OCI-LY3 (cell line): ENCODE measurements at regions not wholly inside any gene's neighbourhood (a gene's known extent, or its start where the extent isn't known, plus 50 kb on each side); places are given as distances from the start of the nearest gene placed in this dataset.

ENCODE experiments used
- H2AFZ ChIP-seq: fragments of 200-600, 300-600 bp; shearing (Covaris generic); 2 replicates; pipeline ENCODE4 v1.6.0; 2014; ENCODE audit warnings: antibody characterized with exemption, low read depth, low read length
- H3K27ac ChIP-seq: fragments of 200-600, 300-600 bp; sonication (generic); 2 replicates; pipeline ENCODE4 v1.5.1; 2014; ENCODE audit warnings: mild to moderate bottlenecking, low read length, moderate library complexity, mixed read lengths
- H3K27me3 ChIP-seq: fragments of 200-600, 300-600 bp; sonication (generic); 2 replicates; pipeline ENCODE4 v1.6.1; 2014; ENCODE audit warnings: low read depth, low read length, mixed read lengths
- H3K36me3 ChIP-seq: fragments of 200-600, 300-600 bp; sonication (generic); replicated peaks from 2 replicates; pipeline ENCODE3; 2014; ENCODE audit warnings: low read depth, low read length, mixed read lengths
- H3K4me1 ChIP-seq: fragments of 300-600, 200-600 bp; sonication (generic); 2 replicates; pipeline ENCODE4 v1.6.1; 2014; ENCODE audit warnings: low read length, mixed read lengths
- H3K4me2 ChIP-seq: fragments of 200-600, 300-600 bp; sonication (generic); 2 replicates; pipeline ENCODE4 v1.6.1; 2014; ENCODE audit warnings: low read length, mixed read lengths
- H3K4me3 ChIP-seq: fragments of 300-600, 200-600 bp; sonication (generic); 2 replicates; pipeline ENCODE4 v1.5.1; 2014; ENCODE audit warnings: antibody characterized with exemption, mild to moderate bottlenecking, low read length, moderate library complexity
- H3K79me2 ChIP-seq: fragments of 300-600, 200-600 bp; shearing (Covaris generic); 2 replicates; pipeline ENCODE4 v1.6.1; 2014; ENCODE audit warnings: mild to moderate bottlenecking, low read length, mixed read lengths
- H3K9ac ChIP-seq: fragments of 300-600, 200-600 bp; shearing (Covaris generic); 2 replicates; pipeline ENCODE4 v1.6.0; 2014; ENCODE audit warnings: mild to moderate bottlenecking, low read length, moderate library complexity
- H3K9me3 ChIP-seq: fragments of 200-600, 300-600 bp; shearing (Covaris generic); 2 replicates; pipeline ENCODE4 v1.6.1; 2014; ENCODE audit warnings: low read length, mixed read lengths; ENCODE audit not compliant: insufficient read depth
- H4K20me1 ChIP-seq: fragments of 200-600, 300-600 bp; sonication (generic); 2 replicates; pipeline ENCODE4 v1.6.1; 2016; ENCODE audit warnings: low read length, mixed read lengths; ENCODE audit not compliant: insufficient read depth
- CTCF ChIP-seq: fragments of 200-600, 300-600 bp; sonication (generic); IDR thresholded peaks from 2 replicates; pipeline ENCODE4 v1.5.1; 2014; ENCODE audit warnings: antibody characterized with exemption, low read length, low read depth
- EZH2phosphoT487 ChIP-seq: fragments of 200-600 bp; shearing (Covaris generic); IDR thresholded peaks from 2 replicates; pipeline ENCODE4 v1.6.1; 2018; ENCODE audit warnings: antibody characterized with exemption, mixed run types, low read depth

DNA sequence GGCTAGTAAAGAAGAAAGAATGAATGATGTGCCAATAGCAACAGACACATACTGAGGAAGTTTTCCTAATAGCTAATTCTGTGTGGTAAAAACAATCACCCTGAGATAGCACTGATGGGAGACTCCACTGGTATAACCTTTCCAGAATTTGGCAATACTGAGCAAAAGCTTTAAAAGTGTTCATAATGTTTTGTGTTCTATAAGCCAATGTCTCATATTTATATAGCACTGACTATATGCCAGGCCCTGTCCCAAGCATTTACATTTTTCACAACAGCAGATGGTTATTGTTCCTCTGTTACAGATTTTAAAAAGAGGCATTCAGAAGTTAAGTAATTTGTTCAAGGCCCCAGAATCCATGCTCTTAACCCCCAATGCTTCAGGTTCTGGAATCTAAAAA is 108.0 kb upstream of the DST start:
- Histone ChIP-seq H3K27ac (no peak overlapping the region), H3K27me3 (no peaks in the 10 kb centered on the region), H3K9me3 (no peaks in the 10 kb centered on the region), H4K20me1 (no peaks in the 10 kb centered on the region), H3K4me3 (no peak overlapping the region), H3K9ac (no peak overlapping the region), H3K36me3 (no peaks in the 10 kb centered on the region), H3K4me2 (no peak overlapping the region), H2AFZ (no peak overlapping the region), H3K4me1 (no peaks in the 10 kb centered on the region), H3K79me2 (no peaks in the 10 kb centered on the region)
- TF ChIP-seq EZH2phosphoT487 (no peak), CTCF (no peak)

DNA sequence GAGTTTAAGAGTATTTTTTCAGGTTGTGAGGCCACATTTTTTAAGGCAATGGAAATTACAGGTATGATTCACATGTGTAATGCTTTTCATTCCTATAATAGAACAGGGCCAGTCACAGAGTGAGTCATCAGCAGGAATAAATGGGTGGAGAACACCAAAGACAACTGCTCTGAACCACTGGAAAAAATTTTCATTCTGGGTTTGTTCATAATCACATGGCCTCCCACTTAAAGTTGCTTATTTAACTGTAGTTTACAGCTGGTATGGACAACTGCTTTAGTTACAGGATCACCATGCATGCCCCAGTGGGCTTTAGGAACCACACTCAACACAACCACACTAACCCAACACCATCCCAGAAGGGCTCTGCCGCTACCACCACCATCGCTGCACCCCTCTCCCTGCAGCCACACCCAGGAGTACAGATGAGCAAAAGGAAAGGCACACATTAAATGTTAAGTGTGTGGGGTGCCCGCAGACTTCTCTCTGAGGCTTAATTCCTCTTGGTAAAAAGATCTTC is 107.0 kb upstream of the DST start:
- no peaks in the 10 kb centered on the region for H3K79me2 ChIP-seq
- no peaks in the 10 kb centered on the region for H3K4me1 ChIP-seq

GRCh38 chr6:56746767-56747504 is 104.2 kb upstream of the DST start:
- no peaks in the 10 kb centered on the region; the same call in 1 of the 2 replicates for H3K27me3 ChIP-seq
- no peak for TF ChIP-seq CTCF
- no peak for TF ChIP-seq EZH2phosphoT487
- no peak overlapping the region for H3K9ac ChIP-seq
- H3K9me3 ChIP-seq, result no peaks in the 10 kb centered on the region
- no peak overlapping the region for H3K27ac ChIP-seq
- no peaks in the 10 kb centered on the region for H4K20me1 ChIP-seq
- no peaks in the 10 kb centered on the region for H3K79me2 ChIP-seq
- no peak overlapping the region for H3K4me3 ChIP-seq
- no peak overlapping the region for H2AFZ ChIP-seq
- peaks cover 11% of the 10 kb centered on the region for H3K4me1 ChIP-seq
- no peak overlapping the region for H3K4me2 ChIP-seq
- no peaks in the 10 kb centered on the region for H3K36me3 ChIP-seq

More for the DNA sequence above, 107.0 kb upstream of the DST start:
- Histone ChIP-seq H3K4me2 (no peak overlapping the region), H2AFZ (no peak overlapping the region), H3K36me3 (no peaks in the 10 kb centered on the region), H4K20me1 (no peaks in the 10 kb centered on the region), H3K9me3 (no peaks in the 10 kb centered on the region), H3K27ac (no peak overlapping the region), H3K27me3 (no peaks in the 10 kb centered on the region), H3K9ac (no peak overlapping the region), H3K4me3 (no peak overlapping the region)
- no peak for TF ChIP-seq EZH2phosphoT487
- no peak for TF ChIP-seq CTCF

DNA sequence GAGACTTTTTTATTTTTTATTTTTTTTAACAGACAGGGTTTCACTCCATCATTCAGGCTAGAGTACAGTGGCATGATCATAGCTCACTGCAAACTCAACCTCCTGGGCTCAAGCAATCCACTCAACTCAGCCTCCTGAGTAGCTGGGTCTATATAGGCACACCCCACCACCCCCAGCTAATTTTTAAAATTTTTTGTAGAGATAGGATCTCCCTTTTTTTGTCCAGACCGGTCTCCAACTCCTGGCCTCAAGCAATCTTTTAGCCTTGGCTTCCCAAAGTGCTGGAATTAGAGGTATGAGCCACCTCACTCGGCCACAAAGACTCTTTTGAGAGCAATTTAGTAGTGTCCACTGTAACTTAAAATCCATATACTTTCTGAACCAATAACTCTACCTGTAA is 103.3 kb upstream of the DST start:
- Histone ChIP-seq H3K4me2 (no peak overlapping the region), H3K27ac (no peak overlapping the region), H3K36me3 (no peaks in the 10 kb centered on the region), H2AFZ (no peak overlapping the region), H3K9me3 (no peaks in the 10 kb centered on the region), H3K27me3 (no peaks in the 10 kb centered on the region; the same call in 1 of the 2 replicates), H3K79me2 (no peaks in the 10 kb centered on the region), H3K9ac (no peak overlapping the region), H4K20me1 (no peaks in the 10 kb centered on the region), H3K4me1 (peaks cover 17% of the 10 kb centered on the region), H3K4me3 (no peak overlapping the region)
- TF ChIP-seq EZH2phosphoT487 (no peak), CTCF (no peak)
